ENCODE measurements at regions not wholly inside any gene's neighbourhood (a gene's known extent, or its start where the extent isn't known, plus 50 kb on each side); places are given as distances from the start of the nearest gene placed in this dataset.

DNA sequence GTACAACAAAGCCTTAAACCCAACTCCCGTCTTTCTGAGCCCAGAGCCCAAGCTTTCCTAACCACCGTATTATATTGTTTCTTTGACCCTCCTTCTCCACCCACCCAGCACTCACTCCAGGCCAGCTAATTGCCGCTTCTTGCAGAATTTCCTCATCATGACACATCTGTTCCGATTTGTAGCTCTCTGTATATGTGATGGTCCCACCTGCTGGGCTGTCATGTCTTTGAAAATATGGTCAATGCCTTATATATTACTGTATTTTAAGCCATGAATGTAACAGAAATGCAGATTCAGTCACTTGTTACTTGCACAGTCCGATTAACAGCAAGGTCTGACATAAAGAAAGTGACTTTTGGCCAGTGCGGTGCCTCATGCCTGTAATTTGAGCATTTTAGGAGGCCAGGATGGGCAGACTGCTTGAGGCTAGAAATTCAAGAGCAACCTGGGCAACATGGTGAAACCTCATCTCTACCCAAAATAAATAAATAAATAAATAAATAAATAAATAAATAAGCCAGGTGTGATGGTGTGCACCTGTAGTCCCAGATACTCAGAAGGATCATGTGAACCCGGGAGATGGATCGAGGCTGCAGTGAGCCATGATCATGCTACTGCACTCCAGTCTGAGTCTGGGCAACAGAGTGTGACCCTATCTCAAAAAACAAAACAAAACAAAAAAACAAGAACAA lies 359.8 kb downstream of the ATP23 start:
- TF ChIP-seq, protein P1, sequence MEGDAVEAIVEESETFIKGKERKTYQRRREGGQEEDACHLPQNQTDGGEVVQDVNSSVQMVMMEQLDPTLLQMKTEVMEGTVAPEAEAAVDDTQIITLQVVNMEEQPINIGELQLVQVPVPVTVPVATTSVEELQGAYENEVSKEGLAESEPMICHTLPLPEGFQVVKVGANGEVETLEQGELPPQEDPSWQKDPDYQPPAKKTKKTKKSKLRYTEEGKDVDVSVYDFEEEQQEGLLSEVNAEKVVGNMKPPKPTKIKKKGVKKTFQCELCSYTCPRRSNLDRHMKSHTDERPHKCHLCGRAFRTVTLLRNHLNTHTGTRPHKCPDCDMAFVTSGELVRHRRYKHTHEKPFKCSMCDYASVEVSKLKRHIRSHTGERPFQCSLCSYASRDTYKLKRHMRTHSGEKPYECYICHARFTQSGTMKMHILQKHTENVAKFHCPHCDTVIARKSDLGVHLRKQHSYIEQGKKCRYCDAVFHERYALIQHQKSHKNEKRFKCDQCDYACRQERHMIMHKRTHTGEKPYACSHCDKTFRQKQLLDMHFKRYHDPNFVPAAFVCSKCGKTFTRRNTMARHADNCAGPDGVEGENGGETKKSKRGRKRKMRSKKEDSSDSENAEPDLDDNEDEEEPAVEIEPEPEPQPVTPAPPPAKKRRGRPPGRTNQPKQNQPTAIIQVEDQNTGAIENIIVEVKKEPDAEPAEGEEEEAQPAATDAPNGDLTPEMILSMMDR (IDR thresholded peaks at IDR 0.05): no peak
- TF ChIP-seq POLR2A (IDR thresholded peaks at IDR 0.05): no peak

All from esophagus squamous epithelium (tissue), 4 donors.